GM12878 (cell line): ENCODE measurements at regions not wholly inside any gene's neighbourhood (a gene's known extent, or its start where the extent isn't known, plus 50 kb on each side); places are given as distances from the start of the nearest gene placed in this dataset.

Experiments used
- ATF2 ChIP-seq: IDR thresholded peaks from 2 replicates; pipeline ENCODE4 v1.6.1; 2012; ENCODE audit warnings: low read length, inconsistent platforms
- CEBPB ChIP-seq, 2 experiments: fragments of 150-350 bp in 1 of 2; IDR thresholded peaks; 2 replicates each; pipeline ENCODE4 v1.6.1; 2012 to 2014; ENCODE audit warnings: low read depth in 2 of 2, low read length in 2 of 2, borderline replicate concordance in 1 of 2, inconsistent platforms in 1 of 2
- CTCF ChIP-seq, 3 experiments: IDR thresholded peaks in 2 of 3; conservative IDR thresholded peaks in 1 of 3; 2 replicates each; pipeline ENCODE4 v1.5.1; 2011; ENCODE audit warnings: low read depth in 3 of 3, low read length in 3 of 3, mild to moderate bottlenecking in 3 of 3, control low read depth in 2 of 3, moderate library complexity in 2 of 3, inconsistent platforms in 1 of 3, mixed read lengths in 1 of 3; ENCODE audit not compliant: control insufficient read depth in 2 of 3, insufficient read depth in 1 of 3; ENCODE audit errors: extremely low read depth in 1 of 3
- ELK1 ChIP-seq: IDR thresholded peaks from 2 replicates; pipeline ENCODE4 v1.6.1; 2012; ENCODE audit warnings: low read depth, low read length, improper control_type of control experiment
- EP300 ChIP-seq, 2 experiments: fragments of 150-350 bp in 1 of 2; IDR thresholded peaks; 2 replicates each; pipeline ENCODE4 v1.6.1; 2011 to 2012; ENCODE audit warnings: low read depth in 2 of 2, low read length in 2 of 2, borderline replicate concordance in 1 of 2, improper control_type of control experiment in 1 of 2, inconsistent platforms in 1 of 2; ENCODE audit not compliant: control insufficient read depth in 1 of 2
- GABPA ChIP-seq: IDR thresholded peaks from 2 replicates; pipeline ENCODE4 v1.6.1; 2014; ENCODE audit warnings: antibody characterized with exemption, low read depth, mild to moderate bottlenecking, inconsistent platforms
- MYC ChIP-seq: IDR thresholded peaks from 2 replicates; pipeline ENCODE4 v1.6.1; 2011; ENCODE audit warnings: mild to moderate bottlenecking, low read length, moderate library complexity, inconsistent platforms; ENCODE audit not compliant: insufficient read depth, insufficient replicate concordance, insufficient read length, severe bottlenecking
- POLR2A ChIP-seq: IDR thresholded peaks from 2 replicates; pipeline ENCODE4 v1.6.1; 2011; ENCODE audit warnings: low read depth, mild to moderate bottlenecking, low read length
- PRDM15 ChIP-seq: fragments of 450-650 bp; formaldehyde crosslinking; IDR thresholded peaks from 2 replicates; pipeline ENCODE4 v1.4.0; 2020; ENCODE audit warnings: mild to moderate bottlenecking, moderate library complexity
- RAD21 ChIP-seq: IDR thresholded peaks from 2 replicates; pipeline ENCODE4 v1.6.1; 2011; ENCODE audit warnings: mild to moderate bottlenecking, low read depth, low read length, moderate library complexity; ENCODE audit not compliant: insufficient read depth
- RCOR1 ChIP-seq: conservative IDR thresholded peaks from 2 replicates; pipeline ENCODE4 v1.6.1; 2012; ENCODE audit warnings: low read depth, low read length, improper control_type of control experiment
- SMAD1 ChIP-seq: fragments of 450-650 bp; IDR thresholded peaks from 2 replicates; pipeline ENCODE4 v1.6.1; 2018; ENCODE audit warnings: mild to moderate bottlenecking, low read depth; ENCODE audit not compliant: partially characterized antibody
- SP1 ChIP-seq: IDR thresholded peaks from one replicate; pipeline ENCODE4 v1.6.1; 2011; ENCODE audit warnings: low read depth, low read length

GRCh38 chr3:181497358-181497757, 214.4 kb upstream of the SOX2 start:
- TF ChIP-seq RAD21 (no peak), ELK1 (no peak), MYC (no peak), CTCF (IDR thresholded peaks at IDR 0.05 in 2 of 3, conservative IDR thresholded peaks at IDR 0.05 in 1 of 3; ENCODE audit: control insufficient read depth in 2 of 3, extremely low read depth in 1 of 3, insufficient read depth in 1 of 3, low read depth in 3 of 3, low read length in 3 of 3) (no peak), GABPA (no peak), CEBPB (IDR thresholded peaks at IDR 0.05; ENCODE audit: borderline replicate concordance in 1 of 2, low read depth in 2 of 2, low read length in 2 of 2) (no peak), SMAD1 (no peak), ATF2 (no peak), SP1 (no peak), RCOR1 (no peak), EP300 (IDR thresholded peaks at IDR 0.05; ENCODE audit: borderline replicate concordance in 1 of 2, control insufficient read depth in 1 of 2, low read depth in 2 of 2, low read length in 2 of 2) (no peak), POLR2A (no peak), PRDM15 (CRISPR knock-in tag) (no peak)
